Tibial nerve (tissue), 4 donors: ENCODE measurements at regions not wholly inside any gene's neighbourhood (a gene's known extent, or its start where the extent isn't known, plus 50 kb on each side); places are given as distances from the start of the nearest gene placed in this dataset.

Experiments used
- DNase-seq, 2 donors: peaks; one replicate each; pipeline ENCODE4 v3.0.0-alpha.2; 2019; ENCODE audit warnings: low spot score in 2 of 2
- H3K27ac ChIP-seq, 4 donors: fragments of 200-600 bp; sonication (generic) in 3 of 4; one replicate each; pipeline ENCODE4 v1.5.1; 2017 to 2019; ENCODE audit warnings: mild to moderate bottlenecking in 1 of 4
- H3K27me3 ChIP-seq, 2 donors: fragments of 200-600 bp; sonication (generic) in 1 of 2; one replicate each; pipeline versions ENCODE4 v1.5.1 to v1.6.0; 2017 to 2019
- H3K36me3 ChIP-seq, 3 donors: fragments of 200-600 bp; sonication (generic); one replicate each; pipeline ENCODE4 v1.5.1; 2018 to 2019
- H3K4me1 ChIP-seq, 4 donors: fragments of 200-600 bp; sonication (generic) in 3 of 4; one replicate each; pipeline ENCODE4 v1.5.1; 2017 to 2019
- H3K4me3 ChIP-seq, 4 donors: fragments of 200-600 bp; sonication (generic) in 3 of 4; one replicate each; pipeline ENCODE4 v1.5.1; 2017 to 2019; ENCODE audit warnings: mild to moderate bottlenecking in 1 of 4, moderate library complexity in 1 of 4
- H3K9me3 ChIP-seq, 4 donors: fragments of 200-600 bp; sonication (generic) in 3 of 4; one replicate each; pipeline ENCODE4 v1.5.1; 2017 to 2019
- CTCF ChIP-seq, 5 experiments: fragments of 200-600 bp in 3 of 5; fragments of 450-650 bp in 2 of 5; sonication (generic) in 3 of 5; IDR thresholded peaks; one replicate each; pipeline ENCODE4 v1.5.1; 2016 to 2019; ENCODE audit warnings: antibody characterized with exemption in 5 of 5, mild to moderate bottlenecking in 3 of 5, moderate library complexity in 2 of 5
- EP300 ChIP-seq, 2 donors: sonication (generic); formaldehyde crosslinking; IDR thresholded peaks; one replicate each; pipeline ENCODE4 v1.6.1; 2017; ENCODE audit warnings: antibody characterized with exemption in 2 of 2, mild to moderate bottlenecking in 1 of 2
- POLR2A ChIP-seq, 2 donors: fragments of 450-650 bp; IDR thresholded peaks; one replicate each; pipeline ENCODE4 v1.6.1; 2017; ENCODE audit warnings: antibody characterized with exemption in 2 of 2, mild to moderate bottlenecking in 2 of 2, moderate library complexity in 2 of 2
- WGBS, 2 donors: methylation state at CpG; one replicate each; pipeline ENCODE4 v1.1.5; 2018; 5-methylcytosine and 5-hydroxymethylcytosine counted together

- no peak for DNase-seq
- TF ChIP-seq CTCF (IDR thresholded peaks at IDR 0.05) (no peak), EP300 (IDR thresholded peaks at IDR 0.05) (no peak), POLR2A (IDR thresholded peaks at IDR 0.05) (no peak)
- 93 to 94% methylated on average over 5 of the region's 5 CpGs for WGBS, 2 donors
- no peak overlapping the region for H3K27ac ChIP-seq
- no peaks in the 10 kb centered on the region for H3K27me3 ChIP-seq
- no peak overlapping the region for H3K4me3 ChIP-seq
- no peaks in the 10 kb centered on the region for H3K4me1 ChIP-seq
- no peaks in the 10 kb centered on the region for H3K9me3 ChIP-seq
- H3K36me3 ChIP-seq, result no peaks in the 10 kb centered on the region
These were observed 641.7 kb upstream of the AGA start for GRCh38 chr4:178083968-178084367.

GRCh38 chr4:178086320-178086719 is 644.1 kb upstream of the AGA start:
- 29 to 43% methylated on average over 2 of the region's 2 CpGs for WGBS, 2 donors
- H3K27ac ChIP-seq, result no peak overlapping the region
- TF ChIP-seq CTCF (IDR thresholded peaks at IDR 0.05) (no peak), EP300 (IDR thresholded peaks at IDR 0.05) (no peak), POLR2A (IDR thresholded peaks at IDR 0.05) (no peak)

GRCh38 chr4:178090640-178091411 is 648.6 kb upstream of the AGA start:
- TF ChIP-seq EP300 (IDR thresholded peaks at IDR 0.05), result no peak
- TF ChIP-seq CTCF (IDR thresholded peaks at IDR 0.05), result no peak
- TF ChIP-seq POLR2A (IDR thresholded peaks at IDR 0.05), result no peak
- Histone ChIP-seq H3K27ac (no peak overlapping the region), H3K36me3 (no peaks in the 10 kb centered on the region), H3K4me1 (no peaks in the 10 kb centered on the region), H3K9me3 (no peaks in the 10 kb centered on the region), H3K27me3 (no peaks in the 10 kb centered on the region), H3K4me3 (no peak overlapping the region)
- no peak for DNase-seq
- WGBS, 2 donors, result 88 to 92% methylated on average over 20 of the region's 20 CpGs

More at GRCh38 chr4:178086320-178086719, 644.1 kb upstream of the AGA start:
- no peaks in the 10 kb centered on the region for H3K27me3 ChIP-seq
- no peak for DNase-seq
- no peaks in the 10 kb centered on the region for H3K4me1 ChIP-seq
- H3K36me3 ChIP-seq, result no peaks in the 10 kb centered on the region
- H3K9me3 ChIP-seq, result no peaks in the 10 kb centered on the region
- H3K4me3 ChIP-seq, result no peak overlapping the region

GRCh38 chr4:178102139-178102538 is 659.9 kb upstream of the AGA start:
- Histone ChIP-seq H3K27ac (no peak overlapping the region), H3K4me3 (no peak overlapping the region), H3K4me1 (no peaks in the 10 kb centered on the region), H3K27me3 (no peaks in the 10 kb centered on the region), H3K9me3 (no peaks in the 10 kb centered on the region), H3K36me3 (no peaks in the 10 kb centered on the region)
- 90 to 95% methylated on average over 5 of the region's 5 CpGs for WGBS, 2 donors
- DNase-seq, result no peak
- TF ChIP-seq POLR2A (IDR thresholded peaks at IDR 0.05) (no peak), CTCF (IDR thresholded peaks at IDR 0.05) (no peak), EP300 (IDR thresholded peaks at IDR 0.05) (no peak)

GRCh38 chr4:178105242-178105641 is 663.0 kb upstream of the AGA start:
- H3K9me3 ChIP-seq, result no peaks in the 10 kb centered on the region
- no peak overlapping the region for H3K27ac ChIP-seq
- no peaks in the 10 kb centered on the region for H3K27me3 ChIP-seq
- no peaks in the 10 kb centered on the region for H3K4me1 ChIP-seq
- H3K4me3 ChIP-seq, result no peak overlapping the region
- TF ChIP-seq CTCF (IDR thresholded peaks at IDR 0.05), result no peak
- TF ChIP-seq EP300 (IDR thresholded peaks at IDR 0.05), result no peak
- no peak for TF ChIP-seq POLR2A (IDR thresholded peaks at IDR 0.05)
- DNase-seq, result no peak
- 68 to 75% methylated on average over 2 of the region's 2 CpGs for WGBS, 2 donors
- H3K36me3 ChIP-seq, result no peaks in the 10 kb centered on the region
